ENCODE measurements at regions not wholly inside any gene's neighbourhood (a gene's known extent, or its start where the extent isn't known, plus 50 kb on each side); places are given as distances from the start of the nearest gene placed in this dataset.

- ChIA-PET CTCF (no interaction called here), POLR2A (no interaction called here)
- no peak for DNase-seq (ENCODE audit: extremely low spot score)
- TF ChIP-seq ARNT (IDR thresholded peaks at IDR 0.05) (no peak), ELF4 (IDR thresholded peaks at IDR 0.05) (no peak), SP1 (IDR thresholded peaks at IDR 0.05) (no peak), FOXK2 (IDR thresholded peaks at IDR 0.05) (no peak), BHLHE40 (IDR thresholded peaks at IDR 0.05; ENCODE audit: borderline replicate concordance) (no peak), PKNOX1 (IDR thresholded peaks at IDR 0.05) (no peak), ZNF384 (IDR thresholded peaks at IDR 0.05) (no peak), HDGF (IDR thresholded peaks at IDR 0.05; ENCODE audit: borderline replicate concordance) (no peak), TARDBP (IDR thresholded peaks at IDR 0.05) (no peak), NFRKB (IDR thresholded peaks at IDR 0.05) (no peak), LEF1 (IDR thresholded peaks at IDR 0.05; ENCODE audit: borderline replicate concordance) (no peak), FOXA1 (IDR thresholded peaks at IDR 0.05) (no peak), CTBP1 (IDR thresholded peaks at IDR 0.05; ENCODE audit: borderline replicate concordance) (no peak), L3MBTL2 (conservative IDR thresholded peaks at IDR 0.05) (no peak), FOXM1 (IDR thresholded peaks at IDR 0.05; ENCODE audit: borderline replicate concordance) (no peak), SUZ12 (IDR thresholded peaks at IDR 0.05) (no peak)
Observed at GRCh38 chr20:52011093-52011492, 180.5 kb downstream of the ZFP64 start.

GRCh38 chr20:52010541-52010940, 181.0 kb downstream of the ZFP64 start:
- TF ChIP-seq CTBP1 (IDR thresholded peaks at IDR 0.05; ENCODE audit: borderline replicate concordance), result no peak
- TF ChIP-seq LEF1 (IDR thresholded peaks at IDR 0.05; ENCODE audit: borderline replicate concordance), result no peak
- TF ChIP-seq SUZ12 (IDR thresholded peaks at IDR 0.05), result no peak
- no peak for TF ChIP-seq BHLHE40 (IDR thresholded peaks at IDR 0.05; ENCODE audit: borderline replicate concordance)
- no peak for TF ChIP-seq TARDBP (IDR thresholded peaks at IDR 0.05)
- no peak for TF ChIP-seq HDGF (IDR thresholded peaks at IDR 0.05; ENCODE audit: borderline replicate concordance)
- no peak for TF ChIP-seq ZNF384 (IDR thresholded peaks at IDR 0.05)
- TF ChIP-seq NFRKB (IDR thresholded peaks at IDR 0.05), result no peak
- TF ChIP-seq ARNT (IDR thresholded peaks at IDR 0.05), result no peak
- TF ChIP-seq PKNOX1 (IDR thresholded peaks at IDR 0.05), result no peak
- no peak for TF ChIP-seq FOXM1 (IDR thresholded peaks at IDR 0.05; ENCODE audit: borderline replicate concordance)
- no peak for TF ChIP-seq L3MBTL2 (conservative IDR thresholded peaks at IDR 0.05)
- no peak for TF ChIP-seq SP1 (IDR thresholded peaks at IDR 0.05)
- TF ChIP-seq FOXK2 (IDR thresholded peaks at IDR 0.05), result no peak
- no peak for TF ChIP-seq ELF4 (IDR thresholded peaks at IDR 0.05)
- CTCF ChIA-PET, result no interaction called here
- DNase-seq (ENCODE audit: extremely low spot score), result no peak
- POLR2A ChIA-PET, result no interaction called here

- ChIA-PET POLR2A (no interaction called here), CTCF (no interaction called here)
- TF ChIP-seq TARDBP (IDR thresholded peaks at IDR 0.05) (no peak), SP1 (IDR thresholded peaks at IDR 0.05) (no peak), PKNOX1 (IDR thresholded peaks at IDR 0.05) (no peak), FOXM1 (IDR thresholded peaks at IDR 0.05; ENCODE audit: borderline replicate concordance) (no peak), SUZ12 (IDR thresholded peaks at IDR 0.05) (no peak), HDGF (IDR thresholded peaks at IDR 0.05; ENCODE audit: borderline replicate concordance) (no peak), ZNF384 (IDR thresholded peaks at IDR 0.05) (no peak), ELF4 (IDR thresholded peaks at IDR 0.05) (no peak), L3MBTL2 (conservative IDR thresholded peaks at IDR 0.05) (no peak), CTBP1 (IDR thresholded peaks at IDR 0.05; ENCODE audit: borderline replicate concordance) (no peak), NFRKB (IDR thresholded peaks at IDR 0.05) (no peak), BHLHE40 (IDR thresholded peaks at IDR 0.05; ENCODE audit: borderline replicate concordance) (no peak), FOXK2 (IDR thresholded peaks at IDR 0.05) (no peak), FOXA1 (IDR thresholded peaks at IDR 0.05) (no peak), ARNT (IDR thresholded peaks at IDR 0.05) (no peak), LEF1 (IDR thresholded peaks at IDR 0.05; ENCODE audit: borderline replicate concordance) (no peak)
- no peak for DNase-seq (ENCODE audit: extremely low spot score)
Observed at GRCh38 chr20:52008874-52009273, 182.7 kb downstream of the ZFP64 start.

GRCh38 chr20:52004715-52005114, 186.9 kb downstream of the ZFP64 start:
- no peak for DNase-seq (ENCODE audit: extremely low spot score)
- POLR2A ChIA-PET, result no interaction called here
- CTCF ChIA-PET, result interaction anchor here (0.8 kb wide), 1 partner anchor 17 kb away, joined by 3 read pairs; no protein-coding TSS in a partner anchor
- TF ChIP-seq FOXA1 (IDR thresholded peaks at IDR 0.05) (no peak), L3MBTL2 (conservative IDR thresholded peaks at IDR 0.05) (no peak), LEF1 (IDR thresholded peaks at IDR 0.05; ENCODE audit: borderline replicate concordance) (no peak), CTBP1 (IDR thresholded peaks at IDR 0.05; ENCODE audit: borderline replicate concordance) (no peak), FOXK2 (IDR thresholded peaks at IDR 0.05) (no peak), NFRKB (IDR thresholded peaks at IDR 0.05) (no peak)

- TF ChIP-seq NFRKB (IDR thresholded peaks at IDR 0.05) (no peak), PKNOX1 (IDR thresholded peaks at IDR 0.05) (no peak), FOXK2 (IDR thresholded peaks at IDR 0.05) (no peak), L3MBTL2 (conservative IDR thresholded peaks at IDR 0.05) (no peak), FOXA1 (IDR thresholded peaks at IDR 0.05) (no peak), LEF1 (IDR thresholded peaks at IDR 0.05; ENCODE audit: borderline replicate concordance) (no peak), CTBP1 (IDR thresholded peaks at IDR 0.05; ENCODE audit: borderline replicate concordance) (no peak), SP1 (IDR thresholded peaks at IDR 0.05) (no peak), TARDBP (IDR thresholded peaks at IDR 0.05) (no peak), FOXM1 (IDR thresholded peaks at IDR 0.05; ENCODE audit: borderline replicate concordance) (no peak), ELF4 (IDR thresholded peaks at IDR 0.05) (no peak), ARNT (IDR thresholded peaks at IDR 0.05) (no peak), BHLHE40 (IDR thresholded peaks at IDR 0.05; ENCODE audit: borderline replicate concordance) (no peak), HDGF (IDR thresholded peaks at IDR 0.05; ENCODE audit: borderline replicate concordance) (no peak), SUZ12 (IDR thresholded peaks at IDR 0.05) (no peak), ZNF384 (IDR thresholded peaks at IDR 0.05) (no peak)
- ChIA-PET POLR2A (no interaction called here), CTCF (no interaction called here)
- DNase-seq (ENCODE audit: extremely low spot score), result no peak
Observed at GRCh38 chr20:52004018-52004417, 187.6 kb downstream of the ZFP64 start.
